Fibroblast of villous mesenchyme (primary cell): ENCODE measurements at regions not wholly inside any gene's neighbourhood (a gene's known extent, or its start where the extent isn't known, plus 50 kb on each side); places are given as distances from the start of the nearest gene placed in this dataset.

Experiments used
- DNase-seq: peaks from one replicate; pipeline ENCODE4 v3.0.0-alpha.2; 2010; ENCODE audit warnings: low read depth
- H3K4me3 ChIP-seq: 2 replicates; pipeline ENCODE4 v1.5.1; 2011; ENCODE audit warnings: low read depth, mild to moderate bottlenecking, low read length
- CTCF ChIP-seq: IDR thresholded peaks from 2 replicates; pipeline ENCODE4 v1.5.1; 2012; ENCODE audit warnings: low read depth, mild to moderate bottlenecking, low read length; ENCODE audit not compliant: insufficient read depth

DNA sequence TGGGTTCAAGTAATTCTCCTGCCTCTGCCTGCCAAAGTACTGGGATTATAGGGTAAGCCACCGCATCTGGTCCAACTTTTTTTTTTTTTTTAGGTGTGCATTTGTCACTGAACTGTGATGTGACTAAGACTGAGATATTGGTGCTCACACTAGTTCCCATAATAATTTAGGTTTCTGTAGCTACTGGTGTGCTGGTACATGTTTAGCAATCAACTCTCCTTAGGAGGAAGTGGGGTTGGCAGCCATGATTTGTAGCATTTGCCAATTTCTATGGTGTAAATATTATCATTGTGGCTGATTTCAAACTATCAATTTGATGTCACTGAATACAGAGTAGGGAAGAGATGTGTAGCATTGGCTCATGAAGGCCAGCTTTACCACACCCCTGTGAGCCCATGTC is 372.7 kb downstream of the EDEM1 start:
- no peak for TF ChIP-seq CTCF
- no peak for DNase-seq
- H3K4me3 ChIP-seq: no peak overlapping the region

DNA sequence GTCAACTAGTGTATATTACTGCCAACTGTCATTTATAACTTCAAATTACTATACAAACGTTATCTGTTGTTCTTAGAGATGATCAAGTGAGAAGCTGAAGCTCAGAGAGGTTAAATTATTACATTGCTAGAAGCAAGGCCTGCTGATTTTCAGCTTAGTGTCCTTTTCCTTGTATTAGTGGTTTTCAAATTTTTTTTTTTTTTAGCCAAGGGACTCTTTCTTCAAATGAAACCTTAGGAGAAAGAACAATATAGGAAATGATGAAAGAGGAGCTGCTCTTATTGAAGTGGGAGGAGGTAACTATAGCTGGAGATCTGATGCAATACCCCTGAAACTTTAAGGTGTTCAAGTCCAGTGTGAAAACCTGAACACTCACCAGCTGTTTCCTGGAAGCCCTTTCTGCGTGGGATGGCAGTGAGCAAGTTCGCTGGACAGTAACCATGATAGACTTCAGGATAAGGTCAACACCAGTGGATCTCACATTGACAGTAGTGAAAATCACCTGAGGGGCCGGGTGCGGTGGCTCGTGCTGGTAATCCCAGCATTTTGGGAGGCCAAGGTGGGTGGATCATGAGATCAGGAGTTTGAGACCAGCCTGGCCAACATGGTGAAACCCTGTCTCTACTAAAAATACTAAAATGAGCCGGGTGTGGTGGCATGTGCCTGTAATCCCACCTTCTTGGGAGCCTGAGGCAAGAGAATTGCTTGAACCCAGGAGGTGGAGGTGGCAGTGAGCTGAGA is 376.2 kb downstream of the EDEM1 start:
- DNase-seq: no peak
- no peak for TF ChIP-seq CTCF
- no peak overlapping the region for H3K4me3 ChIP-seq

GRCh38 chr3:5564278-5564666 is 376.8 kb downstream of the EDEM1 start:
- no peak for DNase-seq
- no peak overlapping the region for H3K4me3 ChIP-seq
- TF ChIP-seq CTCF: no peak

- no peak for TF ChIP-seq CTCF
- DNase-seq: no peak
- no peak overlapping the region for H3K4me3 ChIP-seq
Observed at GRCh38 chr3:5565026-5565425, 377.5 kb downstream of the EDEM1 start.

DNA sequence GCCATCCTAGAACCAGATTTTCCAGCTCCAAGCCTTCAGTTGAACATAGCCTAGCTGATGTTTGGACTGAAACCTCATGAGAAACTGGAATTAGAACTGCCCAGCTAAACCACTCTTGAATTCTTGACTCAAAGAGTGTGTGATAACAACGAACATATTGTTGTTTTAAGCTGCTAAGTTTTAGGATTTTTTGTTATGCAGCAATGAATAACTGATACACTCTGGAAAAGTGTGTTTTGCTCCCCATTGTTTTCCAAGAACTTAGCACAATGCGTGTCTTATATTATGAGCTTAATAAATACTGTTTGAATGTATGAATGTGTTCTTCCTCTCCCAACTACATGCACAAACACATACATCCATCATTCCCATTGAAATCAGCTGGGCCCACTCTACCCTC is 379.6 kb downstream of the EDEM1 start:
- no peak overlapping the region for H3K4me3 ChIP-seq
- no peak for TF ChIP-seq CTCF
- no peak for DNase-seq

- H3K4me3 ChIP-seq: no peak overlapping the region
- no peak for TF ChIP-seq CTCF
- no peak for DNase-seq
Observed at GRCh38 chr3:5568451-5568850, 380.9 kb downstream of the EDEM1 start.

- H3K4me3 ChIP-seq: no peak overlapping the region
- TF ChIP-seq CTCF: no peak
- no peak for DNase-seq
Observed at GRCh38 chr3:5569152-5569551, 381.6 kb downstream of the EDEM1 start.
